Activated CD4-positive, alpha-beta T cell treated with anti-CD3 and anti-CD28 coated beads for 48 hours (primary cell): ENCODE measurements at regions not wholly inside any gene's neighbourhood (a gene's known extent, or its start where the extent isn't known, plus 50 kb on each side); places are given as distances from the start of the nearest gene placed in this dataset.
"Not testable (repeated sequence)": the region's sequence is repeated elsewhere in the genome, so short reads cannot be mapped to it uniquely, and the experiment has no call there.

Experiments used
- DNase-seq: peaks from one replicate; pipeline ENCODE4 v3.0.0-alpha.2; 2020

GRCh38 chr11:23574149-23574548 is 713.9 kb upstream of the CCDC179 start:
- no peak for DNase-seq

GRCh38 chr11:23577296-23577695 is 717.0 kb upstream of the CCDC179 start:
- DNase-seq: no peak

- no peak for DNase-seq
Observed at GRCh38 chr11:23585416-23586104, 725.3 kb upstream of the CCDC179 start.

DNA sequence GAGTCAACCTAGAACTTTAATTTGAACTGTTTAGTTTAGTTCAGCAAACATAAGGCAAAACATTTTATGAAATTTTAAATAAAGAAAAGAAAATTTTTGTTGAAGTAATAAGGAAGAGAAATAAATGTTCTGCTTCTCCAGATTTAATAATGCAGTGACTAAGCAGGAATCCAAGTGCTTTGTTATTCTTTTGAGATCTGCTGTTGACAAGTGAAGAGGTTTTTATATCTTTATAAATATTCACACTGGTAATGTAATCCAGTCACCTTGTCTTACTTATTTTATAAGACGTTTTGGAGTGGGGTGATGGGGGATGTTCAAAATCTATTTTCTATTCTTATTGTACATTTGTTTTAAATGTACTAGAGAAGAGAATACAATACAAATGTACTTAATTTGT is 725.9 kb upstream of the CCDC179 start:
- no peak for DNase-seq

DNA sequence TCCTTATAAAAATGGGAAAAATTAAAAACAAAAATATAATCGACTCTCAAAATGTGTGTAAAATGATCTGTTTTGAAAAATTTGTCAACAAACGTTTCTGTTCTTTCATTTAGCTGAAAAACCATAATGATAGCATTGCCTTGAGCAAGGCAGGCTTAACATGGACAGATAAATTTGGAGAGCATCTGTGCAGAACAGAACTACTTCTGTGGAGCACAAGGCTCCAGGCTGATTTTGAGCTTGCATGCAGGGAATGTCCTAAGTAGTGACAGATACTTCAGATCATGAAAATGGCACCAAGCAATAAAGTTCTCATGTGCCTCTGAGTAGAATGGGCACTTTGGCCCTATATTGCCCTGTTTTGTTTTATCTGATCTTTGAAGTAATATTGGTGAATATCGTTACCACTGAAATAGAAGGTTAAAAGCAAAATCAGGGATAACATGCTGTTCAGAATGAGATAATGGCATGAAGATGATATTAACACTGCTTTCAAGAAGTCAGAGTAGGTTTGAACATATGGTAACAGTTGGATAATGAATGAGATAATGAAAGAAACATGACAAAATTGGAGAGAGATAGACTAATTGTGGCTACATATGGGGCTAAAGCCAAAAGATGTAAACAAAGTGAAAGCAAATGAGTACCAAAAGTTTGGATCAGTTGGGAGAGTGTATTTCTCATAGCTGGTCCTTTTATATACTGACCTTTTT is 730.5 kb upstream of the CCDC179 start:
- DNase-seq: no peak

DNA sequence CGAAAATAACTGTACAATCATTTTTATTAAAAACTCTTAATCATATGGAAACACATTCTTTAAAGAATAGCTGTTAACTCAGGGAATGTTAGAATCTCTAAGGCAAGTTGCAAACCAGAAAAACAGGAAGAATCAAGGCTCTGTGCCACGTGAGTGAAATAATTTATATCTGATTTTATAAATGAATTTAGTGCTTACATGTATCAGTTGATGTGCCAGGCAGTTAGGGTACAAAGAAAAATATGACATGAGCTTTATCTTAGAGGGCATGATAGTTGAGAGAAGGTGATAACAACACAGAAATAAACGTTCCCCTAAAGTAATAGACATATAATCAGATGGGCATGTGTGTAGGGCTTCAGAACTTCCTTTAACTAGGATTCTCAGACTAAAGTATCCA is 734.5 kb upstream of the CCDC179 start:
- no peak for DNase-seq

GRCh38 chr11:23604966-23605365 is 744.7 kb upstream of the CCDC179 start:
- DNase-seq: no peak

DNA sequence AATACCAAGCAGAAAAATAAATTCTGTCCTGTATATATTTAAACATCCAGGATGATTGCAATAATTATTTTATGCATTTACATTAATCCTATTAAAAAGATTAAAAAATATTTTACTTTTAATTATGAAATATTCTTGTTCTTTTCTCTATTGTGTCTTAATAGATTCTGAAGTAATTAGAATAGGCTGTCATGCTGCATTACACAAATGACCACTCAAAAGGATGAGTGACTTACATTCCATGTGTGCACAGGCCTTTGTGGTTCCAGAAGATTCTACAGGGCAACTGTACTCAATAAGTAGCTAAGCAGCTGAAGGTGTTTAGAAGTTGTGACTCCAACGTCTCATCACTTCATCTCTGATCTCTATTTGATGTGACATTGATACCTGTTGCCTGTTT is 745.9 kb upstream of the CCDC179 start:
- no peak for DNase-seq

DNA sequence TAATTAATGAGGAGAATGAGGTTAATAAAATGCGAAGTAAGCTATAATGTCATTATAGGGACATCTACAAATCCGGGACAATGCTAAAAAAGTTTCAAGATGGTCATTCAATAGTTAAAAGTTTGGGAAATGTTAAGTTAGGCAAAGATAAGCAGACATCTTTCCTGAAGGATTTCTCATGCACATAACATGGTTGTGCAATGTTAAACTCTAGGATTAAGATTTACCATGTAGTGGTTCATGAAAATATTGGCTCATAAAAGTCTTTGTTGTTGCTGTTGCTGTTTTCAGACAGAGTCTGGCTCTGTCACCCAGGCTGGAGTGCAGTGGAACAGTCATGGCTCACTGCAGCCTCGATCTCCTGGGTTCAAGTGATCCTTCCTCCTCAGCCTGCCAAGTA is 751.5 kb upstream of the CCDC179 start:
- no peak for DNase-seq

GRCh38 chr11:23620617-23621016 is 760.3 kb upstream of the CCDC179 start:
- no peak for DNase-seq

- DNase-seq: no peak
Observed at GRCh38 chr11:23632293-23632692, 772.0 kb upstream of the CCDC179 start.

GRCh38 chr11:23644443-23644842 is 784.2 kb upstream of the CCDC179 start:
- no peak for DNase-seq

DNA sequence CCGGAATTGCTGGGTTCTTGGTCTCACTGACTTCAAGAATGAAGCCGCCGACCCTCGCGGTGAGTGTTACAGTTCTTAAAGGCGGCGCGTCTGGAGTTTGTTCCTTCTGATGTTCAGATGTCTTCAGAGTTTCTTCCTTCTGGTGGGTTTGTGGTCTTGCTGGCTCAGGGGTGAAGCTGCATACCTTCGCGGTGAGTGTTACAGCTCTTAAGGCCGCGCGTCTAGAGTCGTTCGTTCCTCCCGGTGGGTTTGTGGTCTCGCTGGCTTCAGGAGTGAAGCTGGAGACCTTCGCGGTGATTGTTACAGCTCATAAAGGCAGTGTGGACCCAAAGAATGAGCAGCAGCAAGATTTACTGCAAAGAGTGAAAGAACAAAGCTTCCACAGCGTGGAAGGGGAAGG is 792.1 kb upstream of the CCDC179 start:
- not testable (repeated sequence) for DNase-seq

- no peak for DNase-seq
Observed at GRCh38 chr11:23653071-23653675, 792.9 kb upstream of the CCDC179 start.

GRCh38 chr11:23668324-23668723 is 808.0 kb upstream of the CCDC179 start:
- no peak for DNase-seq

DNA sequence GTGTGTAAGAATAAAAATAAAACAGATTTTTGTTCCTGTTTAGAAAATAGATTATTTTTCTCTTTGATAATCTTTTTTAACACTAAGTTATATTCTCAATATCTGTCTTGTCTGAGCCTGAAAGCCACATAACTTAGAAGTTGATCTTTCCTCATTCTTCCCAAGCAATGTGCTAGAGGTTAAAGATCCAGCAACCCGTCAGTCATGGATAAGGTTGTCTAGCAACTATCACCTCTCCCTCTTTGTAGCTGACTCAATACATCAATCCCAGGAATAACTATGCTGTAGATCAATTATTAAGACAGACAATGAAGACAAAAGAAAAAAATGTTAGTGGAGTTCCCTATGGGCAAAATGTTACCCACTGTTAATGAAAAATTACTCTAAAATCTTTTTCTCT is 813.1 kb upstream of the CCDC179 start:
- DNase-seq: no peak

DNA sequence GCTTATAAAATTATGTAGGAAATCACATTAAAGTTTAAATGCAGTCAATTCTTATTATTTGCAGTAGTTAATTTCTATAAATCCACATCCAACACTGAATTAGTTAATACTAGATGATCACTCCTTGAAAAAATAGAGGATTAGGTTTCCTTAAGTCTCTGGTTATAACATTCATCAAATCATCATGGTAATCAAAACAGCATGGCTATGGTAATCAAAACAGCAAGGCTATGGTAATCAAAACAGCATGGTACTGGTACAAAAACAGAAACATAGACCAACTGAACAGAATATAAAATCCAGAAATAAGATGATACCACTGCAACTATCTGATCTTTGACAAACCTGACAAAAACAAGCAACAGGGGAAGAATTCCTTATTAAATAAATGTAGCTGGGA is 814.6 kb upstream of the CCDC179 start:
- no peak for DNase-seq

DNA sequence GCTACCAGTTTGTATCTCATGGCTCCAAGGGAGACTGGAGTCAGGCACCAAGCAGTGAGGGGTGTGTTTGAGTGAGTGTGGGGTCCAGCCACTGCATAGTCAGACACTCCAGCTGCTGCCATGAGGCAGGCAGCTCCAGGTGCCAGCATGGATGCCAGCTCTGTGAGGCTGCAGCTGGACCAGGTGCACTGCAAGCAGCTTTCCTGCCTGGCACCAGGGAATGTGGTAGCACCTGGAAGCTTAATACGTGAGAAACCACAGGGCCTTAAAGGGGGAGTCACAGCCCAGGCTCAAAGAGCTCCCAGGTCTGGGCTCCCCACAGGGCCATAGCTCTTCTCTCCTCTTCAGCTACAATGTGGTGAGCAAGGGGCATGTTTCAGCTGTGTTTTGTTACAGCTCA is 817.8 kb upstream of the LUZP2 start:
- no peak for DNase-seq

- no peak for DNase-seq
Observed at GRCh38 chr11:23679981-23680380, 816.9 kb upstream of the LUZP2 start.

- DNase-seq: no peak
Observed at GRCh38 chr11:23680488-23681230, 816.2 kb upstream of the LUZP2 start.

- no peak for DNase-seq
Observed at GRCh38 chr11:23684701-23685100, 812.2 kb upstream of the LUZP2 start.

DNA sequence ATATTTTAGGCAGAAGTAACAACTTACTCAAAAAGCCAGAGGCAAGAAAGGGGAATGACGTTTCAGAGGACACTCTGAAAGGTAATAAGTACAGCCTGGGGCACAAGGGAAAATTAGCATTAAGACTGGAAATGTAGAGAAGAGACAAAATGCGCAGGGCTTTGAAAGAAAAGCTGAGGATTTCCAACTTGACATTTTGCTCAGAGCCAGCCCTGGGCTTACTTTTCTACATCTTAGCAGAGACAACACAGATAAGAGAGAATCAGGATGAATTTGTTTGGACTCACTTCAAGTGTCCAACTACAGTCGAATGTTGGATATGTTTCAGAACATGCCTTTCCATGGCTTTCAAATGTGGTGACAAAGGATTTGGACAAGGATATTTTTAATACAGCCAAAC is 808.9 kb upstream of the LUZP2 start:
- DNase-seq: no peak

DNA sequence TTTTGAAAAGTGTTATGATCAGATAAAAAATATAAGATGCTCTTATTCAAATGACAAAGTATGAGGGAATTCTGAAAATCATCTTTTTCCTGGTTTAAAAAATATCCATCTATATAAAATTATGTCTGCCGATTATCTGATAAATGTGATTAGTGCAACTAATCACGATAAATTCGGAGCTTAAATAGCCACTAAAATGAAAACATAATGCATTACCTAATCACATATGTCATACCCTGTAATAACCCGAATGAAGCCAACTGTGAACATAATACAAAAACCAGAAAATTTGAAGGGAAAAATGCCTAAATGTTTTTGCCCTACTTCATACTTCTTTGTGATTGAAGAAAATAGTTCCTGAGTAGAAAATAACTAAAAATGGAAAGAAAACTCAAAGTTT is 808.4 kb upstream of the LUZP2 start:
- DNase-seq: no peak

DNA sequence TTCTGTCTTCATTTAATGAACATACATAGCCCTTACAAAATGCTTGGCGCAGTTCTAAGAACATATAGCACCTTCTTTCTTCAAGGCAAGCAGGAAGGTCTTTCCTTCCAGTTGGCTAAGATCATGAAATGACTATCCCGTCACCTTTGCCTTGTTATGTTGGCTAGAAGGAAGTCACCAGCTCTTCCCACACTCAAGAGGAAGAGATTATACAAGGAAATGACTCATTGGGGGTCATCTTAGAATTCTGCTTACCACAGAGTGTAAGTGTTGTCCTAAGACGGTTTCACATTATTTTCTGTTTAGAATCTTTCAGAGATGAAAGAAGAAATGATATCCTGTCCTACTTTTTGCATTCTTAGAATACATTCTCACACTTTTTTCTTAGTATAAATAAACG is 808.0 kb upstream of the LUZP2 start:
- no peak for DNase-seq
